OCI-LY3 (cell line): ENCODE measurements at regions not wholly inside any gene's neighbourhood (a gene's known extent, or its start where the extent isn't known, plus 50 kb on each side); places are given as distances from the start of the nearest gene placed in this dataset.

ENCODE experiments used
- CTCF ChIP-seq: fragments of 200-600, 300-600 bp; sonication (generic); IDR thresholded peaks from 2 replicates; pipeline ENCODE4 v1.5.1; 2014; ENCODE audit warnings: antibody characterized with exemption, low read length, low read depth
- EZH2phosphoT487 ChIP-seq: fragments of 200-600 bp; shearing (Covaris generic); IDR thresholded peaks from 2 replicates; pipeline ENCODE4 v1.6.1; 2018; ENCODE audit warnings: antibody characterized with exemption, mixed run types, low read depth

- TF ChIP-seq CTCF (no peak), EZH2phosphoT487 (no peak)
Observed at GRCh38 chr5:124474528-124475215, 271.8 kb downstream of the ZNF608 start.
